Activated T-cell treated with anti-CD3 and anti-CD28 coated beads for 4 hours (primary cell): ENCODE measurements at regions not wholly inside any gene's neighbourhood (a gene's known extent, or its start where the extent isn't known, plus 50 kb on each side); places are given as distances from the start of the nearest gene placed in this dataset.

Experiments
- DNase-seq: peaks from one replicate; pipeline ENCODE4 v3.0.0-alpha.2; 2020

- no peak for DNase-seq
These were observed 280.6 kb downstream of the TTLL7 start for GRCh38 chr1:83718338-83718737.

DNA sequence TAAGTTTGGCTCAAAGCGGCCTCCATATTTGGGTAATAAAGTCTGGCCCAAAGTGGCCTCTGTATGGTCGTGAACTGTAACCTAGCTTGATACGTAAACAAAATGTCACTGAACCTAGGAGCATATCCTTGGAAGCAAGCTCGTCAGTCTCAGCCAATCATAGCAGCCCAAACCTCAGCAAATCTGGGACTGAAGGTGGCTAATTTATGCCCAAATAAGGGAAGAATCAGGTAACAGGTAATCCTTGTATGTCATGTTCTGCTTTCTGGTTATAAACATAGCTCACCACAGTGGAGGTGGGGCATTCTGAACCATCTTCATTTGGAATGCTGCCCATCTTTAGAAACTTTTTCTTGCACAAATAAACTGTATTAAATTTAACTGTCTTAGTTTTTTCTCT lies 281.1 kb downstream of the TTLL7 start:
- DNase-seq: no peak

GRCh38 chr1:83716641-83717040 lies 282.3 kb downstream of the TTLL7 start:
- DNase-seq: no peak

GRCh38 chr1:83715550-83715949 lies 283.4 kb downstream of the TTLL7 start:
- no peak for DNase-seq

- no peak for DNase-seq
These were observed 289.3 kb downstream of the TTLL7 start for GRCh38 chr1:83709662-83710061.

DNA sequence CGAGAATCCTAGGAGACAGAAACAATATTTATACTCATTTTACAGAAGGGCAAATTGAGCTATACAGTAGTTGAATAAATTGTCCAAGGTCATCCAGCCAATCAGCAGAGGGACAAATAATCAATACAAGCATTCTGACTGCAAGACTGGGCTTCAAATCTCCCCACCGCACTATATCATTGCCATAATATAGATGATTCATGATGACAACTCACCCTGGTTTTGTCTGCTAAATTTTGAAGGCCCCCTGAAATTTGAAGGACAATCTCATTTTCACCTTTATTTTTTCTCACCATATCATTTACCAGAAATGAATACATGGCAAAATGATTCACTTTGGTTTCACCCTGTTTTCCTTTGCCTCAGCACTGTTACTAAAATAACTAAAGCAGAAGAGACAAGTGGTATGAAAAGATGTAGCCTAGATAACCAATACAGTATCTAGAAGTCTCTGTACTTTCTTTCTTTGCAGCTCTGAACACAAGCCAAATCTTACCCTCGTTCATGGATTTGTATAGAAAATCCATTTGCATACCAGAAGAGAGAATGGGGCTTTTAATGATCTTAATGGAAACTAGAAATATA lies 292.5 kb downstream of the TTLL7 start:
- no peak for DNase-seq

GRCh38 chr1:83705091-83705490 lies 293.8 kb downstream of the TTLL7 start:
- DNase-seq: no peak

GRCh38 chr1:83704350-83704749 lies 294.6 kb downstream of the TTLL7 start:
- no peak for DNase-seq

DNA sequence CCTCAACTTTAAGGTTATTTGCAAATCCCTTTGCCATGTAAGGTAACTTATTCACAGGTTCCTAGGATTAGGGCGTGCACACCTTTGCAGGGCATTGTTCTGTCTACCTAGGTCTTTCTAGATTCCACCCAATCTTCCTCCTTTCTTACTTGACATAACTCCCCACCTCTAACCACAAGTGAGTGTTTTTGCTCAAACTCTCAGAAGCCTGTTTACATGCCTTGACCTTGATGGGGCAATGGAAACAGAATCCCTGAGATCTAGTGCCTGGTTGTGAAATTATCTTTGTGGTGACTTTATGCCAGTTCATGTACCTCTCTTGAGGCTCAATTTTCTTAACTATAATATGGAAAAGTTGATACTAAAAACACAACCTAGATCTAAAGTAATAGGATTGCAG lies 296.6 kb downstream of the TTLL7 start:
- DNase-seq: no peak

GRCh38 chr1:83701355-83701754 lies 297.6 kb downstream of the TTLL7 start:
- DNase-seq: no peak

DNA sequence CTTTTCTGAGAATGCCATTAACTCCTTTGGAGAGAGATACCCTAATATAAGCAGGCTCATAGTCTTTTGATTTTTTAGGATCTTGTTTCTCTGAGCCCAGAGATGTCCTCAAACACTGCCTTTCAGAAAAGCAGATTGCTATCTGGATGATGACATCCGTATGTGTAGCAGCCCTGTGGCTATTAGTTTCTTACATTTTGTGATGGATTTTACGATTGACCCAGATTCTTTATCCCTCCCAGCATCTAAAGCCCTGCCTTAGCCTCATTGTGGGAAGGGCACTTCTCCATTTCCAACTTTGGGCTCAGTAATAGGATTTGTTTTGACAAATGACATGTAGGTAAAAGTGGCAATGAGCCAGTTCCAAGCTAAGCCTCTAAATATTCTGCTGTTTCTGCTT lies 300.3 kb downstream of the TTLL7 start:
- no peak for DNase-seq

GRCh38 chr1:83697961-83698360 lies 301.0 kb downstream of the TTLL7 start:
- DNase-seq: no peak

DNA sequence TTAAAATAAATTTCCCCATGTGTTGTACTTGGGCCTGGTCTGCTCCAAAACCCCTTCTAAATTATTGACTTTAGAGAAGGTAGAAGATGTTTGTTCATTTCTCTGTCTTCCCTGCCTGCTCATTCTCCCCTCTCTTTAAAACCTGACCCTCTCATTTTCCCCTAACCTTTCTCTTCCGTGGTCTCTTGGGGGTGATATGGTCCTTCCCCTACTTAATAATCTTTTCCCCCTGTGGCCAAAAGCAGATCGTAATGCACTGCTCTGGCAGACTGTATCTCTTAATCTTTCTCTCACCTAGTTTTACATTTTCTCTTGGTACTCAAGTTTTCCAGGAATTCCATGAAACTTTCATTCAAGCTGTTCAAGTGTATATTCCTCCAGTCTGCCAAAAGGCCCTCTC lies 301.7 kb downstream of the TTLL7 start:
- no peak for DNase-seq

- no peak for DNase-seq
These were observed 304.5 kb downstream of the TTLL7 start for GRCh38 chr1:83694449-83694848.

DNA sequence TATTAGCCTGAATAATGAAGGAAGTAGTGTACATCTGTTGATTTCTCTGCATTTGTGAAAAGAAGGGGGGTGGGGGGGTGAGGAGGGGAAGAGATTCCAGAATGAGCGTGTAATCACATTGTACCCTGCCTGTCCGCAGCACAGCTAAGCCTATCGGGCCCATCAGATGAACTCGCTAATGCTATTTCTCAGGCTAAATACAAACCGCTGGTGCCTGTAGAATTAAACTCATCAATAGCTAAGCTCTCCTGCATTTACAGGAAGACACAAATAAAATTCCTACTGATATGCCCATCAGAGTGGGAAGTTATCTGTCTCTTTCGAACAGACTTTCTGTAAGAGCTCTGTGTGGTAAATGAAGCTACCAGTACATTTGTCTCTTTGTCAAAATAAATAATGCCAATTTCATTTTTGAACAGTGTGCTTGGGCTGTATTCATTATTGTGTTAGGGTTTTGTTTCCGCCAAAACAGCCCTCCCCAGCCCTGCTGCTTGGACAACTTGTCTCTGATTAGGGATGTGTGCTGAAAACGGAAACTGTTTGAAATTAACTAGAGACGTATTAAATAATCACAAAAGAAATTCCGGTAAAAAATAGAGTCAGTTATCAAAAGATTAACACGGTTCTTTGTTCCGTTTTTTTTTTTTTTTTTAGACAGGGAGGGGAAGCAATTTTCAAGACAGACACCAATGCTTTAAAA lies 305.4 kb downstream of the TTLL7 start:
- no peak for DNase-seq

- DNase-seq: no peak
These were observed 306.2 kb downstream of the TTLL7 start for GRCh38 chr1:83692524-83693381.

DNA sequence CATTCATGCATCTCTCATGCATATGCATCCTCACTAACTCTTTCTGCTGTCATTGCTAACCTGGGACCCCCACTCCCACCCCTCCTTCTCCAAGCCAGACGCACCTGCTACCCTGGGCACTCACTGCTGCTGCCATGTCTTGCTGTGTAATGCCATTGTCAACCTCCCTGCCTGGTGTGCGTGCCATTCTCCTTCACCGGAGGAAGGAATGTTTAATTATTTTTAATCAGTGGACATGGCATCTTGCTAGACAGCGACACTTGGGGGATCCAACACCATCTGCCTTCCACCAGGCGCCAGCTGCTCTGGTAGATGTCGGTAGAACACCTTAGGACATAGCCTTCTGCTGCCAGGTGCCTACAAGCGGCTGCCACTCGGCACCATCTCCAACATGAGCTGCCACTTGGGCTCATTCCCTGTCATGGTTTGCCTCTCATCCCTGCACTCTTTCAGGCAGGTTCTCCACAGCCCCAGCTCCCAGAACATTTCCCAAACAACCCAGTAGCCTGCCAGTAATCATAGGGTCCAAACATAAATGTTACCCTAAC lies 306.9 kb downstream of the TTLL7 start:
- DNase-seq: no peak

DNA sequence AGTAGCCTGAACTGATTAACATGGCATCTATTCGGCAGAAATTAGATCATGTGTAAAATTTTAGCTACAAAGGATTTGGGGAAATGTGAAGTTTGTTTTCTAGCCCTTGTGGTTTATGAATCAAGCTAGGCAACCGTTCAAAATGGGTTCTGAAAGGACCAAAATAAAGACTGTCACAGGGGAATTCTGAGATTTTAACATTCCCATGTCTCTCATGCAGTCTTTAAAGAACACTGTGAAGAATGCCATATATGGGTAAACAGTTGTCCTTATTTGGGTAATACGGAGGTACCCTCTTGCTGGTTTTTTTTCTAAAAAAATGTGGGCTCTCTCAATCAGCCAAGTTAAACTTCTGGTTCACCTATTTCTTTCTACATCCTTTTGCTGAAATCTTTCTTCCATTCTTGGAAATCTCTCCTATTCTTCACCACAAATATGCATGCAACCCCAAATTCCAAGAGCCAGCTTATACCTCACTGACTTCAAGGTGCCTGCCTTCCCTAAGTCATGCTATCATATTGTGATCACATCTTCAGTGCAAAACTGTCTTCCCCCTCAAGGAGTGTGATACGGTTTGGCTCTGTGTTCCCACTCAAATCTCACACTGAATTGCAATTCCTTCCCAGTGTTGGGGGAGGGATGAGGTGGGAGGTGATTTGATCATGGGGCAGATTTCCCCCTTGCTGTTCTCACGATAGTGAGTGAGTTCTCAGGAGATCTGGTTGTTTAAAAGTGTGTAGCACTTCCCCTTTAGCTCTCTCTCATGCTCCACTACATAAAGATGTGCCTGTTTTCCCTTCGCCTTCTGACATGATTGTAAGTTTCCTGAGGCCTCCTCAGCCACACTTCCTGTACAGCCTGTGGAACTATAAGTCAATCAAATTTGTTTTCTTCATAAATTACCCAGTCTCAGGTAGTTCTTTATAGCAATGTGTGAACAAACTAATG lies 308.7 kb downstream of the TTLL7 start:
- DNase-seq: no peak

GRCh38 chr1:83682132-83682531 lies 316.8 kb downstream of the TTLL7 start:
- DNase-seq: no peak

DNA sequence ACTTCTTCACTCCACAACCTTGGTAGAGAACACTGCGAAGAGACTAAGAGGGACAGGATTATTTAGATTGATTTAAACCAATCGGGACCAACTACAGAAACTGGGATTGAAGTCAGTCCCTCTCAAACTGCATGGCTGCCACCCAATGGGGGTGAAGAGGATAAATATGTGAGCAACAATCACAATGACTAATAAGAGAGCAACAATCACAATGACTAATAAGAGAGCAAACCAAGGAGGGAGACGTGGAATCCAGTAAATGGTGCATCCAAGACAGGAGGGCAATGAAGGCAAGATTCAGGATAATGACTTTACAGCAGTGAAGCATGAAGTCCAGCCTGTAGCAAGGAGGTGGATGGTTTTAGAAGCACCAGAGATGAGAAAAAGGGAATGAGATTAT lies 322.8 kb downstream of the TTLL7 start:
- DNase-seq: no peak

DNA sequence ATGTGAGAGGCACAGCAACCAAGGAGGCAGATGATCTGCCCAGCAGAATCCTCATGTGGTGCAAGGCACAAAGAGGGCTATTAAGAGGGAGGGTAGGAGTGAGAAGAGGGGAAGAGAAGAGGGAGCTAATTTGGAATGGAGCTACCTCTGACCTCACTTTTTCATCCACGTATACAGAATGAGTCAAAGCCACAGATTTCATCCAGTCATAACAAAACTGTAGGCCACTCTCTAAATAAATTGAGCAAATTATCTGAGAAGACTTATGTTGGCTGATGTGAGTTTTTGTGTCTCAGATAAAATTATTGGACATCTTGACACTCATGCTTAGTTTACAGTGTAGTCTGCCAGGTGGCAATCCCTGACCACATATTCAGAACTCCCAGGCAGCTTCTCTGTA lies 325.6 kb downstream of the TTLL7 start:
- DNase-seq: no peak

- DNase-seq: no peak
These were observed 327.3 kb downstream of the TTLL7 start for GRCh38 chr1:83671586-83671985.
